Right lobe of liver (tissue), 4 donors: ENCODE measurements at regions not wholly inside any gene's neighbourhood (a gene's known extent, or its start where the extent isn't known, plus 50 kb on each side); places are given as distances from the start of the nearest gene placed in this dataset.

Experiments
- CTCF ChIP-seq, 4 donors: fragments of 200-600 bp in 3 of 4; fragments of 450-650 bp in 1 of 4; IDR thresholded peaks; one replicate each; pipeline versions ENCODE4 v1.5.1 to v1.8.0; 2016 to 2022; ENCODE audit warnings: antibody characterized with exemption in 4 of 4, mild to moderate bottlenecking in 2 of 4
- POLR2A ChIP-seq: fragments of 450-650 bp; IDR thresholded peaks from one replicate; pipeline ENCODE4 v1.6.1; 2017; ENCODE audit warnings: antibody characterized with exemption, mild to moderate bottlenecking
- donor health status: DM: no; HTN: no; CAD: no.
- donor health status: DM: no; HTN: no; CAD: no.
- donor health status: DM: no; HTN: yes; CAD: no.

GRCh38 chr1:114339379-114339778, 171.6 kb downstream of the TRIM33 start:
- no peak for TF ChIP-seq POLR2A
- TF ChIP-seq CTCF (IDR thresholded peaks at IDR 0.05) = no peak
